ENCODE measurements at regions not wholly inside any gene's neighbourhood (a gene's known extent, or its start where the extent isn't known, plus 50 kb on each side); places are given as distances from the start of the nearest gene placed in this dataset.

GRCh38 chr1:80931178-80931577 is 869.6 kb upstream of the ADGRL2 start:
- DNase-seq: no peak

GRCh38 chr1:80929868-80930508 is 870.7 kb upstream of the ADGRL2 start:
- no peak for DNase-seq

- no peak for DNase-seq
Observed at GRCh38 chr1:80926531-80926930, 874.2 kb upstream of the ADGRL2 start.

DNA sequence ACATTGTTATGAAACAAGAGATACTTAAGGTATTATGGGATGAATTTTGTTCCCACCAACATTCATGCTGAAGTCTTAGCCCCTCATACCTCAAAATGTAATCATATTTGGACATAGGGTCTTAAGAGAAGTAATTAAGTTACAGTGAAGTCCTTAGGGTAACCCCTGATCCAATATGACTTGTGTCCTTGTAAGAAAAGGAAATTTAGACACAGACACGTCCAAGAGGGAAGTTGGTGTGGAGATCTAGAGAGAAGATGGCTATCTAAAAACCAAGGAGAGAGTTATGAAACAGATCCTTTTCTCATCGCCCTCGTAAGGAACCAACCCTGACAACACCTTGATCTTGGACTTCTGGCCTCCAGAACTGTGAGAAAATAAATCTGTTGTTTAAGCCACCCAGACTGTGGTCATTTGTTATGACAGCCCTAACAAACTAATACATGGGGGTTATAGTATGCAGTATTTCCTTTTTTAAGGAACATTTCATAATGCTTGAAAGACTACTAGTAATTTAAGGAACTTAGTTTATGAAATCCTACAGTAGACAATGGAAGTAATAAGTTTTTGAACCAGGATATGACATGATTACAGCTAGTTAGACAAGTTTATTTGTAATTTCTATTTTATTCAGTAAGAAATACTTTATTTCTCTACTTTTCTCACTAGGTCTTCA is 875.5 kb upstream of the ADGRL2 start:
- DNase-seq: no peak

- DNase-seq: no peak
Observed at GRCh38 chr1:80924290-80924689, 876.4 kb upstream of the ADGRL2 start.

GRCh38 chr1:80922906-80923305 is 877.8 kb upstream of the ADGRL2 start:
- DNase-seq: no peak

- no peak for DNase-seq
Observed at GRCh38 chr1:80919426-80919825, 881.3 kb upstream of the ADGRL2 start.

GRCh38 chr1:80918380-80918779 is 882.4 kb upstream of the ADGRL2 start:
- no peak for DNase-seq

DNA sequence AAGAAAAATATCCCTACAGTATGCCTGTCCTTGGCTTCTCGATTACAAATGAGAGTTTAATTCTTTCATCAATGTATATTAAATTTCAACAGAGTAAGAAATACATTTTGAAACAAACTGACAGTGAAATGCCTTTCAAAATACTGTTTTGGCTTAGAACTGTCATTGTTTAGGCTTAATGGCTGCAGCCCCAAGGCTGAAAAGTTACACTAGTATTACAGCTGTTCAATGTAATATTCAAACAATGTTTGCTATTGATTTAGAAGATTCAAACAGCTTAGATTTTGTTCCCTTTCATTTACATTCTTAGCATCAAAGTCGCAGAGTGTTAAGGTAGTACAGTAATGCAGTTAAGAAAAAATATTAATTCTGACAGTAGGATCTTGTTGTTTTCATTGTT is 882.9 kb upstream of the ADGRL2 start:
- DNase-seq: no peak

- no peak for DNase-seq
Observed at GRCh38 chr1:80917225-80917624, 883.5 kb upstream of the ADGRL2 start.

GRCh38 chr1:80915491-80915890 is 885.2 kb upstream of the ADGRL2 start:
- DNase-seq: no peak

GRCh38 chr1:80910426-80910825 is 890.3 kb upstream of the ADGRL2 start:
- DNase-seq: no peak

- DNase-seq: no peak
Observed at GRCh38 chr1:80909172-80909784, 891.5 kb upstream of the ADGRL2 start.

- DNase-seq: no peak
Observed at GRCh38 chr1:80896781-80897356, 903.9 kb upstream of the ADGRL2 start.

DNA sequence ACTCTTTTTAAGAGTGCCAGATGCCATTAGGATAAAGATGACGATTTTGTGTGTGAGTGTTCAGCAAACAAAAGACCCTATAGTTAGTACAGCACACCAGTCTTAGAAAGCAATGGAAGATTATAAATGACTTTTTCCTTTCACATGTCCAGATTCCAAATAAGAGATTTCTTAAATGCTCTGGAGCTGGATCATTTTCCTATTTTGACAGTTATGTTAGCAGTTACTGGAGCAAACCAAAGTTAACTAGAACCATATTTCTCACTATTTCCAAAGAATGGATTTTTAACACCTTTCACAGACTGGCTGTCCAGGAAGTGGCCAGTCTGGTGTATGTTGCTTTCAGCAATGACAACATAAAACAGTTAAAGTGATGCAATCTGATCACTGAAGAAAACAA is 905.8 kb upstream of the ADGRL2 start:
- DNase-seq: no peak

- DNase-seq: no peak
Observed at GRCh38 chr1:80893115-80893514, 907.6 kb upstream of the ADGRL2 start.

GRCh38 chr1:80892539-80892938 is 908.2 kb upstream of the ADGRL2 start:
- DNase-seq: no peak

GRCh38 chr1:80891871-80892270 is 908.9 kb upstream of the ADGRL2 start:
- no peak for DNase-seq

DNA sequence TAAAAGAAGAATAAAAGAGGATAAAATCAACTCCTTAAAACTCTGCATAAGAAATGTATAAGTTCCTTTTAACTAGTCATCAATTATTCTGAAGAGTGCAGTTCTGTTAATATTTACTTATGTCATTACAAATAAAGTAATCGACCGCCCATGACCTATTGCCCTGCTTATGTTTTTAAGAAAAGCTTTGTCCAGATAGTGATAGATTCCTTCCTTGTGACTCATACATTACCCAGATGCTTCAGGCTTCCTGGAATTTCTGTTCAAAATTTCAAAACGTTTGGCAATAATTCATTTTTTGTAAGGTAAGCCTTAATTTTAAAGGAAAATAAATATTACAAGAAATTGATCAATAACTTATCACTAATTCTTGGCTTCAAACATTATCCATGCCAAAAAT is 918.2 kb upstream of the ADGRL2 start:
- no peak for DNase-seq

GRCh38 chr1:80878343-80878742 is 922.4 kb upstream of the ADGRL2 start:
- no peak for DNase-seq

- no peak for DNase-seq
Observed at GRCh38 chr1:80876035-80876434, 924.7 kb upstream of the ADGRL2 start.

DNA sequence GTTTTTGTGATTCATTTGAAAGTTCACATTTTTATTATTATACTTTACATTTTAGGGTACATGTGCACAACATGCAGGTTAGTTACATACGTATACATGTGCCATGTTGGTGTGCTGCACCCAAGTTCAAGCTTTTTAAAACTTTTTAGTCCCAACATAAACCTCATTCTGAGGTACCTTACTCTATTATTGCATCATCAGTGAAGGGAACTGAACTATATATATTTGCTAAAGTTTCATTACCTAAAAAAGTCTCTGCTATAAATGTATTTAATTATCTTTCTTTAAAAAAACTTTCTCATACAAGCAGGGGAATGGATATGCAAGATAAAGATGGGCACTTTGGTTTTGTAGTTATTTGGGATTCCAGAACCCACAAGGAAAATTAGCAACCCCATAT is 931.4 kb upstream of the ADGRL2 start:
- DNase-seq: no peak

DNA sequence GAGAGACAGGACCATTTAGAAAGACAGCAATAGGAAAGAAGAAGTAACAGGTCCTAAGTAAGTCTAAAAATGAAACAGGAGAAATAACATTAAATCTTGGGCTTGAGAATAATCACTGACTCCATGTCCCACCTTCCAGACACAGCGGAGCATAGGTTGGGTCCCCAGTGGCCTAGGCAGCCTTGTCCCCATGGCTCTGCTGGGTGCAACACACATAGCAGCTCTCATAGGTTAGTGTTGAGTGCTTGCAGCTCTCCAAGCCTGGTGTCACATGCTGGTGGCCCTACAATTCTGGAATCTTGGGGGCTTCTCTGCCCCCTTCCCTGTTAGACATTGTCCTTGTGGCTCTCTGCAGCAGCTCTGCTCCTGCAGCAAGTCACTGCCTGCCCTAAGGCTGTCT is 952.8 kb upstream of the ADGRL2 start:
- DNase-seq: no peak

DNA sequence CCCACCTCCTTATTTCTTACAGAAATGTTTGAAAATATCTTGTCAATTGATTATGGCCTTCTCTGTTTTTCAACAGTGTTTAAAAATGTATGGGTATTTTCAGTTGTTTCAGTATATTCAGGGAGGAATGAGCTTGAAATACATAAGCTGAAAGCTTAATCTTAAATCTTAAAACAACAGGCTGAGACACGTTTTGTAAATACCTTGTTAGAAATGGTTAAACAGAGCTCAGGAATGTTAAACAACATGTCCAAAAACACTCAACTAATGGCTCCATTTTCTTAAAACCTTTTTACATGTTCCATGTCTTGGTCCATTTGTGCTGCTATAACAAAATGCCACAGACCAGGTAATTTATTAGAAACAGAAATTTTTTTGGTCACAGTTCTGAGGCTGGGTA is 953.8 kb upstream of the ADGRL2 start:
- no peak for DNase-seq
